ENCODE measurements at regions not wholly inside any gene's neighbourhood (a gene's known extent, or its start where the extent isn't known, plus 50 kb on each side); places are given as distances from the start of the nearest gene placed in this dataset.

DNA sequence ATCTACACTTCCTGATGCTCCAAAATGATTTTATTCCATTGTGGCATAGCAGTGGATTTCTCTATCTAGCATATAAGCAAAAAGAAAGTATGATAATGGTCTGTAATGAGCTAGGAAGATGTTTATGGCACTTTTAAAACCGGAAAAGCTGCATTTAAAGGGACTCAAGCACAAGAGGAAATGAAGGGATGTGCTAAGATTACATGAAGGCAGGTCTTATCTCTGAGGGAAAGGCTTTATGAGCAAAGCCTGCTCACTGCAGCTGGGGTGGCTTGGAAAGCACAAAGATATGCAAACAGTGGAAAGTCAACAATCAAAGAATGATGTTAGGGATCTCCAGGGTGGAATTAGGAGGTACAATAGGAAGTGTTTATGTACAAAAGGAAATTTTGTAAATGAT is 138.2 kb downstream of the TENT5A start:
- TF ChIP-seq, protein P1, sequence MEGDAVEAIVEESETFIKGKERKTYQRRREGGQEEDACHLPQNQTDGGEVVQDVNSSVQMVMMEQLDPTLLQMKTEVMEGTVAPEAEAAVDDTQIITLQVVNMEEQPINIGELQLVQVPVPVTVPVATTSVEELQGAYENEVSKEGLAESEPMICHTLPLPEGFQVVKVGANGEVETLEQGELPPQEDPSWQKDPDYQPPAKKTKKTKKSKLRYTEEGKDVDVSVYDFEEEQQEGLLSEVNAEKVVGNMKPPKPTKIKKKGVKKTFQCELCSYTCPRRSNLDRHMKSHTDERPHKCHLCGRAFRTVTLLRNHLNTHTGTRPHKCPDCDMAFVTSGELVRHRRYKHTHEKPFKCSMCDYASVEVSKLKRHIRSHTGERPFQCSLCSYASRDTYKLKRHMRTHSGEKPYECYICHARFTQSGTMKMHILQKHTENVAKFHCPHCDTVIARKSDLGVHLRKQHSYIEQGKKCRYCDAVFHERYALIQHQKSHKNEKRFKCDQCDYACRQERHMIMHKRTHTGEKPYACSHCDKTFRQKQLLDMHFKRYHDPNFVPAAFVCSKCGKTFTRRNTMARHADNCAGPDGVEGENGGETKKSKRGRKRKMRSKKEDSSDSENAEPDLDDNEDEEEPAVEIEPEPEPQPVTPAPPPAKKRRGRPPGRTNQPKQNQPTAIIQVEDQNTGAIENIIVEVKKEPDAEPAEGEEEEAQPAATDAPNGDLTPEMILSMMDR (IDR thresholded peaks at IDR 0.05) = no peak
- TF ChIP-seq POLR2A (IDR thresholded peaks at IDR 0.05) = no peak

Measured in testis (tissue), 2 donors.